GM19351 (cell line): ENCODE measurements at regions not wholly inside any gene's neighbourhood (a gene's known extent, or its start where the extent isn't known, plus 50 kb on each side); places are given as distances from the start of the nearest gene placed in this dataset.

Source experiments
- ATAC-seq: cut with Tn5 transposase; IDR thresholded peaks from one replicate; pipeline ENCODE4 v1.9.1; 2021; ENCODE audit warnings: mild to moderate bottlenecking, moderate library complexity; ENCODE audit not compliant: unreplicated experiment

DNA sequence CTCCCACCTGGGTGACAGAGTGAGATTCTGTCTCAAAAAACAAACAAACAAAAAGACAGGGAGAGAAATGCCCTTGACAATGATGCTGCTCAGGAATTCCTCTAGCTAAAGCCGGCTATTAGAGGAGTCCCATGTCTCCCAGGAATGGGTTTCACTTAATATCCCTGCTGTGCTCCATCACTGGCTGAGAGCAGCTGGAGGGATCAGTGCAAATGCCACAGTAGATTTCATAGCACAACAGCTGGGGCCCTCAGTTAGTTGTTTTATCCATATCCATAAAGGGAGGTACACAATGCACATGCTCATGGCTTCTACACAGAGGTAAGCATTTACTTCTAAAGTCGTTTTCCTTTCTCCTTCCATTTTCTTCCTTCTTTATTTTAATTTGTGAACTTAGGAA lies 742.0 kb upstream of the POU3F2 start:
- no peak for ATAC-seq

DNA sequence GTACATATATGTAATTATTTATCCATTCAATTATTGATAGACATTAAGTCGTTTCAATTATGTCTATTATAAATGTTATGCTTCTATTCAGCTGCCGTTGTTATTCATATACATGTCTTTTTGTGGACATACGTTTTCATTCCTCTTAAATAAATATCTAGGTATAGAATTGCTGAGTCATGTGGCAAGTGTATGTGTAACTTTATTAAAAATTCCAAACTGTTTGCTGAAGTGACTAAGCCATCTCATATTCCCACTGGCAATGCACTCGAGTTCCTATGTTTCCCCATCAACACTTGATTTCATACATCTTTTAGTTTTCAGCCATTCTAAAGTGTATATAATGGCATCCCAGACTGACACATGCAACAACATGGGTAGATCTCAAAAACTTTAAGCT lies 739.7 kb upstream of the POU3F2 start:
- ATAC-seq, result no peak

DNA sequence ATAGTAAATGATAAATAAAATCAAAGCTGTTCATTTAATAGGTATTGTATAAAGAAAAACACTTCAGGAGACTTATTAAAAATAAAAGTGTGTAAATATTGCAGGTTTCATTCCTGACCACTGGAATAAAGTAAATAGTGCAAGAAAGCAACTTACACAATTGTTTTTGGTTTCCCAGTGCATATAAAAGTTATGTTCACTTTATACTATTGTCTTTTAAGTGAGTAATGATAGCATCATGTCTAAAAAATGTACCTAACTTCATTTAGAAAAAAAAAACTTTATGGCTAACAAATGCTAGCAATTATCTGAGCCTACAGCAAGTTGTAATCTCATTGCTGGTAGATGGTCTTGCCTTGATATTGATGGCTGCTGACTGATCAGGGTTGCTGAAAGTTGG lies 726.6 kb upstream of the POU3F2 start:
- ATAC-seq, result no peak

DNA sequence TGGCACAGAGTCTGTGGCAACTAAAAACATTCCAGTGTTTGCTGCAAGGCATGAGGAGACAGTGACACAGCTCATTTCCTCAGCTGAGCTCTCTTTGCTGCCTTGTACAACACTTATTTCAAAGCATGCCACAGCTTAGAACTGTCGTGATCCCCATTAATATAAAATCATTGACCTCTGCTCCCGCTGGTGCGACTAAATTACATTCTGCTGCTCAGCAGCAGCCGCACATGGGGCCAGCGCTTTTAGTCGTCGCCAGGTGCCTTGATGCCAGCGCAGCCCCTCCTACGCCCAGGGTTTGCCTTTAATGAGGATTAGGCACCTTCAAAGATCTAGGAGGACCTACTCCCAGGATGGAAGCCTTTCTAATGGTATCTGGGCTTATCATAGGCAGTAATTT lies 717.9 kb upstream of the POU3F2 start:
- no peak for ATAC-seq

DNA sequence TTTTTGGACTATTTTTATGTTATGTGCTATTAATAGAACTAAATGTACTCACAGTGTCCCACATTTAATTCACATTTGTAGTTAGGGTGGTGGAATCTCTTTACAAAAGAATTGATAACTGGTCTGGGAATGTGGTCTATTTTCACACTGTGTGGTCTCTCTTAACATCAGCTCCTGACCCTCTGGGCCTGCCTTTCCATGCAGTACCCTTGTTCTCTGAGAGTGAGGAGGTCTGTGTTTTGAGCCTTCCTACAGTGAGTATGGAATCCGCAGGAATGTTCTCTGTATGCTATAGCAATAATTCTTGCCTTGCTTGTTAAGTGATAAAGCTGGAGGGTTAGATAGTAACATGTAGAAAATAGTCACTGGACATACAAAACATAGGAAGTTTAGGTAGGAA lies 717.3 kb upstream of the POU3F2 start:
- no peak for ATAC-seq

DNA sequence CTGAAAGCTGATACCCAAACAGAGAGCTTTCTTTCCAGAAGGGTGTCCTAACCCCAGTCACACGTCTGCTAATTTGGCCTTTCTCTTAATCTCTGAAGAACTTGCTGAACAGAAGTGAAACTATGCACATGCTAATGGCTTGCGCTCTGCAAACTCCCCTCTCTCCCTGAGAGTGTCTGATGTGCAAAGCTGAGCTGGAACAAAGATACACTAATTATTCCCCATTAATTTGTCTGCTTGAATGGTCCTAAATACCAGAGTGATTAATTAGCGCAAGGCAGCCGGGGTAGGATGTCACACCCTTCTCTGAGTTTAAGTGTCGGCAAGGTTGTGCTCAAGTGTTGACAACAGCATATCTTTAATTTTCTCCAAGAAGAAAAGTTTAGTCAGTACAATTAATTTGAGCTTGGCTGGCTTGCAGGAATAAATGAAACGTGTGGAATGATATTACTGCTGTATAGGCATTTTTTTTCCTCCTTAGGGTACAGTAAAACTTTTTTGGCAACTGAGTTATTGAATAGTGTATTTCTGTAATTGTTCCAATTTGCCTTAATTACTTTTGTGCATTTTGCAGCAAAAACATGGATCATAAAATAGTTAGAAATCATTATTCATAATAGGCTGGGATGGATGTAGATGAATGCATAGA lies 715.9 kb upstream of the POU3F2 start:
- ATAC-seq, result no peak

DNA sequence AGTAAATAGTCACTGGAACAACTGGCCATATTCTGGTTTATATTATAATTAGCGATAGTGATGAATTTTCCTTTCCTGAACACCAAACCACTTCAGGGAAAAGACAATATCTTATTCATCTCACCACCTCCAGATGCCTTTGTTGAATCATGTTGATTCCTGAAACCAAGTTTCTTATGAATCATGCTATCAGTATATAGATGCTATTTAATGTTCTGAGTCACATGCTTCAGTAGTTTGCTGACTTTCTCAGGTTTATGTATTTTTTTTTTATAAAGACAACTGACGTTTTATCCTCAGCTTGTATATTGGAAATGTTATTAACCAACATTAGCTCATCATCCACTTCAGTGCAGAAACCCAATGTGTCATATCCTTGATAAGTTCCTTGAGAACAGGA lies 710.2 kb upstream of the POU3F2 start:
- ATAC-seq, result no peak

DNA sequence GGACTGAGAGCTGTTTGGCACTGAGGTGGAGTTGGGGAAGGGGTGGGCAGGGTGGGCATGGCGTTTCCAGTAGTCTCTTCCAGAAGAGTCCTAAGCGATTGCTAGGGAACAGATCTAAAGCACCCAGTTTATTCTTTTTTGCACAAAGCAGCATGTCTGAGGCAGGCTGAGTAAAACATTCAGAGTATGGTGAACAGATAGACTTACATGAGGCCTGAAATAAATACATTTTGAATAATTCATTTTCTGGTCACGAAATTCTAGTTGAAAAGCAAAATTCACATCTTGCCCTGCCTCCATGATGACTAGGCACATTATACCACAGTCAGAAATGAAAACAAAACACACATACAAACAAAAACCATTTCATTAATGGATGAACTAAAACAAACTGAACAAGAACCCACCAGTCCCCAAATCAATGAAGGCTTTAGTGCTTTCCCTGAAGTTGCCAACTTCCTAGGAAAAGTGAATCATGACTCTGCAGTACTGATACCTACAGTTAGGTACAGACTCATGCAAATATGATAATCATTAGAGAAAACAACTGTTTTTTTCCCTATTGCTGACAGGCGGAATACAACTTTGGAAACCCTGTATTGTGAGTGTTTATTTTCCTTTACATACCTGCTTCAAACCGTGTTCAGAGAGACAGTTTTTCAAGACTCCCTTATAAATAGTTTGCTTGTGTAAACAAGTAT lies 702.9 kb upstream of the POU3F2 start:
- no peak for ATAC-seq

DNA sequence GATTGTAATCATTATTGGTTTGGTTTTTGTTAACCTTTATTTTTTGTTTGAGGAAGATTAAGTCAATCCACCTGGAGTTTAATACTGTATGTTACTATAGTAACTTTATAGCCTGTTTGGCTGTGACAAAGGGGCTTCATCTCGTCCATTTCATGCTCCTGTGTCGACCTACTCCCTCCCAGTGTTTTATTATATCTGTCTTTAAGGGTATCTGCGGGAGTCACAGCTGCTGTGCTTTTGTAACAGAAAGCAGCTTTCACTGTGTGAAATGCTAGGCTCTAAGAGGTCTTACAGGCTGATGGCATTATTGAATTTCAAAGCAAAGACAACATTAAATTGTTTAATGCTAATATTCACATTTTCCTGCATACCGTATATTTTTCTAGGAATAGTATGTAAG lies 698.0 kb upstream of the POU3F2 start:
- no peak for ATAC-seq

DNA sequence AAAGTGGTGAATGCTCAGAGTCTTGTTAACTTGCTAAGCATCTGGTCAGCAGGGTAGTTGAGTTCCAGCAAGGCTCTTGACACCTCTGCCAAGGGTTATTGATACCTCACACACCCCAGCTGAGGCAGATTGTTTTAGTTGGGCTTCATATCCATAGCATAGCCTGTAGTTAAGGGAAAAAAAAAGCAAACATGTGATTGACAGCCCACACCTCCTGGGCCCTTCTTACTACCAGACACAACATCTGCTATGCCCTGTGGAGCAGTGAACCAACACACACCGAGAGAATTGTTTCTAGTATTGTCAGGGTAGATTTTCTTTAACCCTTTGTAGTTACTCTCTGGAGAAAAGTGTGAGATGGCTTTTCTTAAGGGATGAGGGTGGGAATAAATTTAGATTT lies 697.0 kb upstream of the POU3F2 start:
- ATAC-seq, result no peak

DNA sequence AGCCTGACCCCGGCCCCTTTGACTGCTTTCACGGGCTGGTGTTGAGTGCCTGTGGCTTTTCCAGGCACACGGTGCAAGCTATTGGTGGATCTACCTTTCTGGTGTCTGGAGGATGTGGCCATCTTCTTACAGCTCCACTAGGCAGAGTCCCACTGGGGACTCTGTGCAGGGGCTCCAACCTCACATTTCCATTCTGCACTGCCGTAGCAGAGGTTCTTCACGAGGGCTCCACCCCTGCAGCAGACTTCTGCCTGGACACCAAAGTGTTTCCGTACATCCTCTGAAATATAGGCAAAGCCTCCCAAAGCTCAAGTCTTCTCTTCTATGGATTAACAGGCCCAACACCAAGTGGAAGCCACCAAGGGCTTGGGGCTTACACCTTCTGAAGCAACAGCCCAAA lies 691.5 kb upstream of the POU3F2 start:
- ATAC-seq, result no peak

DNA sequence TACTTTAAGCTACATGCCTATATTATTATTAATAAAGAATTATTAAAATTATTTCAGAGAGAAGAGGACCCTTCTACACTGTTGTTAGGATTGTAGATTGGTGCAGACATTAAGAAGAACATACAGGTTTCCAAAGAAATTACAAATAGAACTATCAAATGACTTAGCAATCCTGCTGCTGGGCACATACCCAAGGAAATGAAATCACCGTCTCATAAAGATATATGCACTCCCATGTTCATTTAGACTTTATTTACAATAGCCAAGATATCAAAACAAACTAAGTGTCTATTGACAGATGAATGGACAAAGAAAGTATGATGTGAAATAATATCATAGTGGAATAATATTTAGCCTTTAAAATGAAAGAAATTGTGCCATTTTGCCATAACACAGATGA lies 687.7 kb upstream of the POU3F2 start:
- no peak for ATAC-seq

DNA sequence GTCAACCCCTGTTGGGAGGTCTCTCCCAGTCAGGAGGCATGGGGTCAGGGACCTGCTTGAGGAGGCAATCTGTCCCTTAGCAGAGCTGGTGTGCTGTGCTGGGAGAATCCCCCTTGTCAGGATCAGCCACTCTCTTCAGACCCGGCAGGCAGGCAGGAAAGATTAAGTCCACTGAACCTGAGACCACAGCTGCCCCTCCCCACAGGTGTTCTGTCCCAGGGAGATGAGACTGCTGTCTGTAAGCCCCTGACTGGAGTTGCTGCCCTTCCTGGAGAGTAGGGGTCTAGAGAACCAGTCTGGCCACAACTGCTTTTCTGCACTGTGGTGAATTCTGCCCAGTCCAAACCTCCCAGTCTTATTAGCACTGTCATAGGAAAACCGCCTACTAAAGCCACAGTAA lies 677.8 kb upstream of the POU3F2 start:
- no peak for ATAC-seq

DNA sequence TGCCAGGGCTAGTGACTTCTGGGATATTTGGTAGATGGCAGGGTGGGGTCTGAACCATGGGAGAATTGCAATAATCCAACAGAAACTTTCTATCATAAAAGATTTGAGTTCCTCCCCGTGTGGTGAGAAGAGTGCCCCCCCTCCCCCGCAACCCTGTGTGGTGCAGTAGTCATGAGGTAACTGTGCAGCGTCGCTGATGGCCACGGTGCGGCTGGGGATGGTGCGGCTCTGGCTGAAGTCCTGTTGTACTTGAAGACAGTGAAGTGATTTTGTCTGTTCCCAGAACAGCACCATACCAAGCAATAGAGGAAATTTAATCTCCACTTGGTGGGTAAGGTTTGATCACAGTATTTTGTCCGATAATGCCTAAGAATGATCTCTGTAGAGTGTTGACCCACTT lies 654.8 kb upstream of the POU3F2 start:
- ATAC-seq, result no peak

DNA sequence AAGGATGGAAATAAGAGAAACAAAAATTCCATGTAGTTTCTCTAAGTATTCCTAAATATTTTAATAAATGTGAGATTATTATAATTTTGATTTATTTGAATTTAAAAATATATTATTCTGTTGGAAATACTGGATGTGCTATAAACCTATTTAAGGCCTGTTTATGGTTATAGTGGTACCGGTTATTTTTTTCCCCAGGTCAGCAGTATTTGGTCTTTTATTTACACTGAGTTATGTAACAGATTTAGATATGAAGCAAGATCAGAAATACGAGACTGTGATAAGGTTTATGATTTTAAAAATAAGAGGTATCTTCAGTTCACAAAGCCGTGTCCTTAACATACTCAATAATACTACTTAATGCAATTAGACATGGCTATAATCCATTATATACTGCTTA lies 634.3 kb upstream of the POU3F2 start:
- ATAC-seq, result no peak

DNA sequence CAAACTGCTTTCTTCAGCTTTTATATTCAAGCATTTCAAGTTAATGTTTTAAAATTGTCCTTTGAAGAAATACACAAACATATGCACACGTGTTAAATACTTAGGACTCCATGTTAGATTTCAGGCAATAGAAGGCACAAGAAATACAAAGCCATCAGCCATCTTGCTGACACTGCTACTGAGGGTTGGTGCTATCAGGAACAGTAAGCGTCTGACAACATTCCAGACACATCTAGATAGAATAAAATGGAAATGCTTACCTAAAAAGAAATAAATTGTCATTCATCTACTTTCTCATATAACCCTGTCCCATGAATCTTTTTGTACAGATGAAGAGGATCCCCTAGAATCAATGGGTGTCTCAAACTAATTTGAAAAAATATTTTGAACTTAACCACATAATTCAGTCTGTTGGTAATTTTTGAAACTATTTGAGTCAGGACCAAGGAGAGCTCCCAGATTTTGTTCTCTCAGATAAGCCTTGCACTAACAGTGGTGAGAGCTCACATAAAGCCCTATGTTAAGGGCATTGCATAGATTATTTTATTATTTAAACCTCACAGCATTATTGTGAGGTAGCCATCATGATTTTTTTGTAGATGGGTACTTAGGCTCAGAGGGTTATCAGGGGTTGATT lies 631.1 kb upstream of the POU3F2 start:
- no peak for ATAC-seq

DNA sequence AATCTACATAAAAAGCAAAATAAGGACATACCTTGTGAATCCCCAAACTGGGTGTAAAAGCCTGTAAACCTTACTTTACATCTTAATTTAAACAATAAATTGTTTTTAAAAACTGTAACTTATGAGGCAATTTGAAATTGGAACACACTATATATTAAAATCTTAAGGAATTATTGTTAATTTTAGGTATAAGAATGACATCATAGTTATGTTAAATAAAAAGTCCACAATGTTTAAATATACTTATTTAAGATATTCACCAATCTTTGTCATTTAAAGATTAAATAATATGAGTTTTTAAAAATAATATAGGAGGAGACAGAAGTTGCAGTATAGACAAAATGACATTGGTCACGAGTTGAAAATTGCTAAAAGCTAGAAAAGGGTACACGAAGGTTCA lies 621.9 kb upstream of the POU3F2 start:
- no peak for ATAC-seq

DNA sequence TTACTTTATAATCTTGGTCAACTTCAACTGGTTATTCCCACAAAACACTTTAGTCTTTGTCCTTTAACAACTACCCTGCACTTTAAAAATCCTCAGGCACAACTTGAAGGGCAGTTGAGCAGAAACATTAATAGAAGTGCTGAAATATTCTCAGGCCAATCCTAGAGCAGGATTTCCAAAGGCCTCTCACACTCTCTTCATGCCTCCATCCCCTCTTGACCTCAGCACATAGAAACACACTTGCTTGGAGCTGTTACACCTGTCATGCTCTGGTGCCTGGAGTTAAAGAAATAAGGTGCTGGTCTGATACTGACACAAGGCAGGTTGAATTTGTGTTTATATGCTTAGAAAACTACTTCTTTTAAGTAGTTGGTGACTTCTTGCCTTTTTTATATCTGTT lies 618.8 kb upstream of the POU3F2 start:
- ATAC-seq, result no peak

DNA sequence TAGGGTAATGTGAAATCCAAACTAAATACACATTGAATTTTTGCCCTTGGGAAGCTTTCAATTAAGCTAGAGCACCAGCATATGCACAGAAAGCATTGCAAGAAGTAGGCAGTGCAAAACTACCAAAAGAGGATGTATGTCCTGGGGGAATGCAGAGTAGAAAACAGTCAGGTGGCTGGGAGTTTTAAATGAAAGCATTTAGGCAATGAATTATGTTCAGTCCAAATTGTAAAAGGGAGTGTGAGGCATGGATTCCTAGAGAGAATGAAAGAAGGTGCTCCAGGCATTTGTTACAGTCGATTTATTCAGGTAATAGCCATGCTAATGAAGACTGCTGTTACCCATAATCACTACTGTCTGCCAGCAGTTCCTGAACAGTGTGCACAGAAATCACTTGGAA lies 604.1 kb upstream of the POU3F2 start:
- ATAC-seq, result no peak

DNA sequence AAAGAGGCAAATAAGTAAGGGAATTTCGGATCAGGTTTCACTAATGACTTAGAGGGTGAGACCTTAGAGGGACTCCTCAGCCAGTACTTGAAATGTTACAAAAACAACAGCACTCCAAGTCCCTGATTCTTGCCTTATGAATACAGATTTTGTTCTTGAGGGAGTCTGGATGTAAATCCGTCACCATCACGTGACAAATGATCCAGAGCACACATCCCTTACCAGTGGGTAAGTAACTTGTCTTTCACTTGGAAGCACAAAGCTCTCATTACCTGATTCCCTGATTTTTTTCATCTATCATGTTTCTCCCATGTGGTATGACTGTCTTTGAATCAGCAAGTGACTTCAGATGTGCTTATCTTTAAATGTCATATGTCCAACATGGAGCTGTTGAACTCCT lies 595.3 kb upstream of the POU3F2 start:
- ATAC-seq, result no peak

DNA sequence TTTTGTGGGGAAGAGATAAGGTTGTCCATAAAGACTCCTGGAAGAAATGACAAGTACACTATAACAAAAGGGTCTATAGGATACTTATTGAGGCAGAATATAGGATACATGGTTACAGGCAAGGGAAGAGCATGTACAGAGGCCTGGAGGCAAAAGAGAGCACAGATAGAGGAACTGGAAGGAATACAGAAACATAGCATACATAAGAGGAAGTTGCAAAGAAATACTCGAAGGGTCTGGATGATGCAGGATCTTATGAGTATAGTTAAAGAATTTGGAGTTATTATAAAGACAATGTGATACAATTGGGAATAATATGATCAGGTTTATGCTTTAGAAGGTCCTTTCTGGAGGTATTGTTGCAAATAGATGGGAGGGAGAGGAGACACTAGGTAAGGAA lies 592.7 kb upstream of the POU3F2 start:
- no peak for ATAC-seq

DNA sequence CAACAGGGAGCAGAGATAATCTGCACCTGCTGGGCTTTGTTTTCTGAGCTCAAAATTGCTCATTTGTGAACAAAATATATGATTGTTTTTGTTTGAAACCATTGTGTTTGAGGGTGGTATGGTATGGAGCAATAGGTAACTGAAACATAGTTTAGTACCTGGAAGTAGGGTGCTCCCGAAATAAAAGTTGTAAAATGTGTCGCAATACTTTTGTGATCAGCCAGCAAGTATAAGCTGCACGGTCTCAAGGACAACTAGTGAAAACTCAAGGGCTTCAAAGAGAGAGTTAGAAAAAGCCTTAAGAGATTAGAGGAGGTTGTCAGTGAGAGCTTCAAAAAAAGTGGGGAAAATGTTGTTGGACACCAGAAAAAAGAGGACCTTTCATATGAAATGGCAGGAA lies 579.8 kb upstream of the POU3F2 start:
- ATAC-seq, result no peak

DNA sequence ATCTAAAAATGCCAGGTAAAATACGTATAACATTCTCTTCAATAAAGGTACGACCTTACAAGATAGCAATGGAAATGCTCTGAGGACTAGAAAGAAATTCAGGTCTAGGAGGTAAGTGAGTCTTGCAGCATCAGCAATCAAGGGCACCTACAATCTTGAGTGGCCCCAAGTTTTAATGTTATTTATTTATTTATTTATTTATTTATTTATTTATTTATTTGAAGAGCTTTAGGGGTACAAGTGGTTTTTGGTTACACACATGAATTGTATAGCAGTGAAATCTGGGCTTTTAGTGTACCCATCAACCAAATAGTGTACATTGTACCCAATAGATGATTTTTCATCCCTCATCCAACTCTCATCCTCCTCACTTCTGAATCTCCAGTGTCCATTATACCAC lies 574.0 kb upstream of the POU3F2 start:
- ATAC-seq, result no peak
